Type B pancreatic cell (in vitro differentiated cells): ENCODE measurements at regions not wholly inside any gene's neighbourhood (a gene's known extent, or its start where the extent isn't known, plus 50 kb on each side); places are given as distances from the start of the nearest gene placed in this dataset.
"Not testable (repeated sequence)": the region's sequence is repeated elsewhere in the genome, so short reads cannot be mapped to it uniquely, and the experiment has no call there.

Experiments used
- DNase-seq: peaks from one replicate; pipeline ENCODE4 v3.0.0; 2021; ENCODE audit warnings: mixed read lengths; ENCODE audit not compliant: unreplicated experiment; ENCODE audit errors: extremely low spot score
- H3K27ac Mint-ChIP-seq: 2 replicates; pipeline ENCODE4 v1.8.0; 2021; ENCODE audit warnings: mild to moderate bottlenecking, mixed read lengths
- H3K27me3 Mint-ChIP-seq: 2 replicates; pipeline ENCODE4 v1.8.0; 2021; ENCODE audit warnings: mixed read lengths
- H3K36me3 Mint-ChIP-seq: 2 replicates; pipeline ENCODE4 v1.8.0; 2021; ENCODE audit warnings: mixed read lengths
- H3K4me1 Mint-ChIP-seq: one replicate; pipeline ENCODE4 v1.8.0; 2021; ENCODE audit warnings: mixed read lengths; ENCODE audit not compliant: unreplicated experiment
- H3K4me3 Mint-ChIP-seq: 2 replicates; pipeline ENCODE4 v1.8.0; 2021; ENCODE audit warnings: mild to moderate bottlenecking, mixed read lengths
- H3K9me3 Mint-ChIP-seq: 2 replicates; pipeline ENCODE4 v1.8.0; 2021; ENCODE audit warnings: mixed read lengths
- TF ChIP-seq, protein P1 (sequence below): fragments of 200-600 bp; sonication (generic); conservative IDR thresholded peaks from 2 replicates; pipeline ENCODE4 v1.5.0; 2021; ENCODE audit warnings: antibody characterized with exemption, mild to moderate bottlenecking

DNA sequence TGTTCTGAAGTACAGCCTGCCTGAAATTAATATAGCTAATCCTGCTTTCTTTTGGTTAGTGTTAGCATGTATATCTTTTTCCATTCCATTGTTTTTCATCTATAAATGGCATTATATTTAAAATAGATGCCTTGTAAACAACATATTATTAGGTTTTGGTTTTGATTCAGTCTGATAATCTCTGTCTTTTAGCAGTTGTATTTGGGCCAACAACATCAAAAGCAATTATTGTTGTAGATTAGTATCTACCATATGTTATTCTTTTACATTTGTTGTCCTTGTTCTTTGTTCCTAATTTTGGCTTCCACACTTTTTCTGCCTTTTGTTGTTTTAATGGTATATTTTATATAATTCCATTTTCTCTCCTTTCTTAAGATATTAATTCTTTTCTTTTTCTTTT is 678.2 kb upstream of the PRMT6 start:
- DNase-seq: no peak
- Mint-ChIP-seq H3K4me3 (no peak overlapping the region), H3K27me3 (no peaks in the 10 kb centered on the region), H3K27ac (no peak overlapping the region), H3K36me3 (no peaks in the 10 kb centered on the region), H3K9me3 (no peaks in the 10 kb centered on the region), H3K4me1 (no peaks in the 10 kb centered on the region)
- TF ChIP-seq, protein P1, sequence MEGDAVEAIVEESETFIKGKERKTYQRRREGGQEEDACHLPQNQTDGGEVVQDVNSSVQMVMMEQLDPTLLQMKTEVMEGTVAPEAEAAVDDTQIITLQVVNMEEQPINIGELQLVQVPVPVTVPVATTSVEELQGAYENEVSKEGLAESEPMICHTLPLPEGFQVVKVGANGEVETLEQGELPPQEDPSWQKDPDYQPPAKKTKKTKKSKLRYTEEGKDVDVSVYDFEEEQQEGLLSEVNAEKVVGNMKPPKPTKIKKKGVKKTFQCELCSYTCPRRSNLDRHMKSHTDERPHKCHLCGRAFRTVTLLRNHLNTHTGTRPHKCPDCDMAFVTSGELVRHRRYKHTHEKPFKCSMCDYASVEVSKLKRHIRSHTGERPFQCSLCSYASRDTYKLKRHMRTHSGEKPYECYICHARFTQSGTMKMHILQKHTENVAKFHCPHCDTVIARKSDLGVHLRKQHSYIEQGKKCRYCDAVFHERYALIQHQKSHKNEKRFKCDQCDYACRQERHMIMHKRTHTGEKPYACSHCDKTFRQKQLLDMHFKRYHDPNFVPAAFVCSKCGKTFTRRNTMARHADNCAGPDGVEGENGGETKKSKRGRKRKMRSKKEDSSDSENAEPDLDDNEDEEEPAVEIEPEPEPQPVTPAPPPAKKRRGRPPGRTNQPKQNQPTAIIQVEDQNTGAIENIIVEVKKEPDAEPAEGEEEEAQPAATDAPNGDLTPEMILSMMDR: no peak

DNA sequence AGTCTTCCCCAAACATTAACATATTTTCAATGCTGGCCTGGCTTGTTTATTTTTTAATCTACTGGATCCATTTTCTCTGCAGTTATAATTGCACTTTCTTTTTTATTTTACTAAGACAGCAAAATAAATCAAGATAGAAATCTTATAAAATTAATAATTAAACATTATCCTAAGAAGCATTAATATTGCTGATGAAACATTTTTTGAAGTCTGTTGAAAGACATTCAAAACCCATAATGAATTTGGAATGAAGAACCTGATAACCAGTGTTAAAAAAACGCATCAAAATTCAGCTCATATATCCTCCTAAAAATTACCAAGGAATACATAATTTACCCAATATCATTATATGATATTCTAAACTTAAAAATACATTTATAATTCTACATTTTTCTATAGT is 675.7 kb upstream of the PRMT6 start:
- no peak overlapping the region for H3K4me3 Mint-ChIP-seq
- DNase-seq: no peak
- TF ChIP-seq, protein P1: no peak
- no peaks in the 10 kb centered on the region for H3K27me3 Mint-ChIP-seq
- H3K9me3 Mint-ChIP-seq: no peaks in the 10 kb centered on the region
- no peaks in the 10 kb centered on the region for H3K4me1 Mint-ChIP-seq
- no peak overlapping the region for H3K27ac Mint-ChIP-seq
- H3K36me3 Mint-ChIP-seq: no peaks in the 10 kb centered on the region

DNA sequence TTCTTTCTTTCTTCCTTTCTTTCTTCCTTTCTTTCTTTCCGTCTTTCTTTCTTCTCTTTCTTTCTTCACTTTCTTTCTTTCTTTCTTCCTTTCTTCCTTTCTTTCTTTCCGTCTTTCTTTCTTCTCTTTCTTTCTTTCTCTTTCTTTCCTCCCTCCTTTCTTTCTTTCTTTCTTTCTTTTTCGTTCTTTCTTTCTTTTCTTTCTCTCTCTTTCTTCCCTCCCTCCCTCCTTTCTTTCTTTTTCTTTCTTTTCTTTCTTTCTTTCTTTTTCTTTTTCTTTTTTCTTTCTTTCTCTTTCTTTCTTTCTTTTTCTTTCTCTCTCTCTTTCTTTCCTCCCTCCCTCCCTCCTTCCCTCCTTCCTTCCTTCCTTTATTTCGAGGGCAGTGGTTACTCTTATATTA is 667.3 kb upstream of the PRMT6 start:
- H3K4me1 Mint-ChIP-seq, H3K9me3 Mint-ChIP-seq, H3K27ac Mint-ChIP-seq, DNase-seq, H3K36me3 Mint-ChIP-seq, H3K4me3 Mint-ChIP-seq, H3K27me3 Mint-ChIP-seq: not testable (repeated sequence)

DNA sequence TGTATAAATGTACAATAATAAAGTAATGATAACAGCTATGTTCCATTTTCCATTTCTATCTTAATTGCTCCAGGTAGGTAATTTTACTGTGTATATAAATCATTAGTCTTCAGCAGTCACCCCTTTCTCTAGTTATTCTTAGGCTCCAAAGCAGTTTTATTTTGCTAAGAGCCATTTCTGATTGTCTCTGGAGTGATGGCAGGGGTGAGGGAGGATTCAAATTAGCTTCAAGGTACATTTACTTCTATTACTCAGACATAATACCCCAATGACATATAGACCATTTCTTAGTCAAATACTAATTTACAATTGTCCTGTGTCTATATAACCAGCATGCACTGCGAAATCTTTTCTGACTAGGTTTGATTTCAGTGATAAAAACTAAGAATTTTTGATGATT is 663.4 kb upstream of the PRMT6 start:
- no peak for DNase-seq
- H3K27me3 Mint-ChIP-seq: no peaks in the 10 kb centered on the region
- no peak overlapping the region for H3K27ac Mint-ChIP-seq
- TF ChIP-seq, protein P1: no peak
- peaks cover 10% of the 10 kb centered on the region for H3K4me1 Mint-ChIP-seq
- H3K36me3 Mint-ChIP-seq: no peaks in the 10 kb centered on the region
- no peaks in the 10 kb centered on the region for H3K9me3 Mint-ChIP-seq
- no peak overlapping the region for H3K4me3 Mint-ChIP-seq

DNA sequence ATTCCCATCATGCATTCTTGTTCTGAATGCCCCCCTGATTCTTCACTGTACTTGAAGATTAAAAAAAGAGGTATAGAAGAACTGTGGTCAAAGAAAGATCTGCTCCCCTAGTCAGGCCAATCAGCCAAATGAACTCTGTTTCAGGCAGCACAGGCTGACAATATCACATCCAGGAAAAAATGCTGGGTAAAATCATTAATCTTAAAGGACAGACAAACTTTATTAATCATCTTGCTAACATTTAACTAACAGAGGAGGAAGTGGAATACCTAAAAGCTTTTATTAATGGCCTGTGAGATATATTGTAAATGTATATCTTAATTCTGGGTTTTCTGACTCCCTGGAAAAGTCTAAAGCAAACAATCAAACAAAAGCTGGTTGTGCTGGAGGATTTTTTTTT is 660.5 kb upstream of the PRMT6 start:
- H3K27ac Mint-ChIP-seq: peak overlapping the region; percentile 17
- H3K27me3 Mint-ChIP-seq: no peaks in the 10 kb centered on the region
- no peaks in the 10 kb centered on the region for H3K36me3 Mint-ChIP-seq
- H3K9me3 Mint-ChIP-seq: no peaks in the 10 kb centered on the region
- no peak for DNase-seq
- H3K4me1 Mint-ChIP-seq: peaks cover 10% of the 10 kb centered on the region
- TF ChIP-seq, protein P1: no peak
- no peak overlapping the region for H3K4me3 Mint-ChIP-seq

DNA sequence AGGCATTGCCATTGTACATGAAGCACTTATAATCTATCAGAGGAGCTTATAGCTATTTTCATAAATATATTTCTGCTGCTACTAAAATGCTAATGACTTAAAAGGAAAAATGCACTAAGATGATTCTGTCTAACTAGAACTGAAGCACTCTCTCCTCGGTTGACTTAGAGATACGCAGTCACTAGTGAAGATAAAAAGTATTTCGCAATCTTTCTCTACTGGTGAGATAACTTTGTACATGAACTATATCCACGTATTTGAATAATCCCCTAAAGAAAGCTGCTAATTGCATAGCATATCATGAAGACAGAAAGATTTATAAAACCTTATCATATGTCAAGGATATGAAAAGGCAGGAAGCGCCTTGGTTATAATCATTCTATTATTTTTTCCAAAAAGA is 658.1 kb upstream of the PRMT6 start:
- no peak for DNase-seq
- Mint-ChIP-seq H3K9me3 (no peaks in the 10 kb centered on the region), H3K4me3 (no peak overlapping the region), H3K36me3 (no peaks in the 10 kb centered on the region), H3K27me3 (no peaks in the 10 kb centered on the region), H3K27ac (no peak overlapping the region), H3K4me1 (peaks cover 10% of the 10 kb centered on the region)
- TF ChIP-seq, protein P1: no peak
